Stimulated activated naive B cell treated with anti-CD40 and anti-IgM and Interleukin-4, amounts not matched to agents 10 μg/mL and 1 μg/mL and 100 μg/mL, for 72 hours (primary cell): ENCODE measurements at regions not wholly inside any gene's neighbourhood (a gene's known extent, or its start where the extent isn't known, plus 50 kb on each side); places are given as distances from the start of the nearest gene placed in this dataset.
"Not testable (repeated sequence)": the region's sequence is repeated elsewhere in the genome, so short reads cannot be mapped to it uniquely, and the experiment has no call there.

Experiments used
- ATAC-seq, 2 donors: fragments of 150-1000 bp; cut with Tn5 transposase; replicated peaks; 2 replicates each; pipeline ENCODE4 v1.10.0; 2021; ENCODE audit warnings: moderate library complexity in 1 of 2
- DNase-seq: peaks from one replicate; pipeline ENCODE4 v3.0.0; 2021
- H3K27ac Mint-ChIP-seq: one replicate; pipeline ENCODE4 v1.8.0; 2022; ENCODE audit warnings: mild to moderate bottlenecking, mixed read lengths
- H3K27me3 Mint-ChIP-seq, 2 donors: one replicate each; pipeline ENCODE4 v1.8.0; 2022; ENCODE audit warnings: mixed read lengths in 2 of 2
- H3K36me3 Mint-ChIP-seq, 2 donors: one replicate each; pipeline ENCODE4 v1.8.0; 2022; ENCODE audit warnings: mixed read lengths in 2 of 2, mild to moderate bottlenecking in 1 of 2
- H3K4me1 Mint-ChIP-seq, 2 donors: one replicate each; pipeline ENCODE4 v1.8.0; 2022; ENCODE audit warnings: mixed read lengths in 2 of 2, mild to moderate bottlenecking in 1 of 2
- H3K4me3 Mint-ChIP-seq, 2 donors: one replicate each; pipeline ENCODE4 v1.8.0; 2022; ENCODE audit warnings: mild to moderate bottlenecking in 2 of 2, mixed read lengths in 2 of 2, moderate library complexity in 1 of 2
- H3K9me3 Mint-ChIP-seq, 2 donors: one replicate each; pipeline ENCODE4 v1.8.0; 2022; ENCODE audit warnings: mixed read lengths in 2 of 2, mild to moderate bottlenecking in 1 of 2

DNA sequence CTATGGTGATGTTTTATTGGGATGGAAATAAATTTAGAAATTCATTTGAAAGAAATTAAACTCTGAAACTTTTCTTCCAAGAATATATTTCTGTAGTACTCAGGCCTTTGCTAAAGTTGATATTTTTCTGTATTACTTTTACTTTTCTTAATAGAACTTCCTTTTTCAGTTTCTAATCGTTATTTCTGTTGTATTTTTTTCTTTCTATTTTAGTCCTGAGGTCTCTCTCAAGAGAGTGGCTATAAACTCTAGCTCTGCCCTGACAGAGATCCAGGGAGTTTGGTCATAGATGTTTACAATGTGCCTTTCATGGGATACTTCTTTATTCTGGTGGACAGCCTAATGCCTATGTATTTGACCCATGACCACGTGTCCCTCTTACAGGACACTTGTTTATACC lies 51.0 kb downstream of the OR2B6 start:
- H3K27me3 Mint-ChIP-seq, result peaks cover 0 to 6% of the 10 kb centered on the region in 2 donors

DNA sequence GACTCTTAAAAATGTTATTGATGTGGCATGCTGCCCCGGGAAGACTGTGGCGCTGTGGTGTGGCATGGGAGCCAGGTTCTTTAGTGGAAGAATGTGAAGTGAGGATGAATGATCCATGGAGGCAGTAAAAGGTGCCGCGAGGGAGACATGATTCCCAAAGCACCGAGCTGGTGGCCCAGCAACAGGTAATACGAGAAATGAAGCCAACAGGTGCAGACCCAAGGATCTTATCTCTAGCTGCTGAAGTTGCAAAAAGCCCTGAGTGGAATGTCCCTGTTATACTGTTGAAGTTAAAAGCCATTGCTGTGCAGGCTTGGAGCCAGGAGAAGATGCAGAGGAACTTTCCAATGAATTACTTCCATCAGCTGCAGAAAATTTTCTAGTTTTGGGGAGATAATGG lies 53.5 kb downstream of the OR2B6 start:
- no peak overlapping the region for H3K4me3 Mint-ChIP-seq
- peaks cover 15 to 20% of the 10 kb centered on the region in 2 donors for H3K4me1 Mint-ChIP-seq
- H3K36me3 Mint-ChIP-seq, result peaks cover 0 to 8% of the 10 kb centered on the region in 2 donors
- H3K27ac Mint-ChIP-seq, result no peak overlapping the region
- ATAC-seq, result no peak
- H3K9me3 Mint-ChIP-seq, result peaks cover 9 to 16% of the 10 kb centered on the region in 2 donors
- H3K27me3 Mint-ChIP-seq, result peaks cover 1 to 8% of the 10 kb centered on the region in 2 donors
- no peak for DNase-seq

More for the DNA sequence above, 51.0 kb downstream of the OR2B6 start:
- ATAC-seq (peak in 1 of 2 donors; percentile 46), DNase-seq (no peak)
- Mint-ChIP-seq H3K4me3 (no peak overlapping the region), H3K4me1 (peaks cover 15 to 20% of the 10 kb centered on the region in 2 donors), H3K9me3 (peaks cover 5 to 16% of the 10 kb centered on the region in 2 donors), H3K36me3 (peaks cover 0 to 8% of the 10 kb centered on the region in 2 donors), H3K27ac (peak overlapping the region; percentile 86)

DNA sequence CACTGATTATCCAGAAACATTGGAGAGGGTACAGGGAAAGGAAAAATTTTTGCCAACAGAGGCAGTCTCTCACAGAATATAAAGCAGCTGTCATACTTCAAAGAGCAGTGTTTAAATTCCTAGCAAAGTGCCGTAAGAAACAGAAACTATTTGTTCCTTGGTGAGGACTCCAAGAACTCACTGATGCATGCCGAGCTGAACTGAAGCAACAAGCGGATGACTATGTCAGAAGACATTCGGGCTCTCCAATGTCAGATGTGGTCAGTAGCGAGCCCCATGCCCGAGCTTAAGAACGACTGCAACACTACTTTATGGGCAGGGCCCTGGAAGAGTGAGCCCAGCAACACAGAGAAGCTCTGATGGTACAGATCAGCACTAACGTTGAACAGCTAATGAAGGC lies 54.7 kb downstream of the OR2B6 start:
- no peak overlapping the region for H3K4me3 Mint-ChIP-seq

DNA sequence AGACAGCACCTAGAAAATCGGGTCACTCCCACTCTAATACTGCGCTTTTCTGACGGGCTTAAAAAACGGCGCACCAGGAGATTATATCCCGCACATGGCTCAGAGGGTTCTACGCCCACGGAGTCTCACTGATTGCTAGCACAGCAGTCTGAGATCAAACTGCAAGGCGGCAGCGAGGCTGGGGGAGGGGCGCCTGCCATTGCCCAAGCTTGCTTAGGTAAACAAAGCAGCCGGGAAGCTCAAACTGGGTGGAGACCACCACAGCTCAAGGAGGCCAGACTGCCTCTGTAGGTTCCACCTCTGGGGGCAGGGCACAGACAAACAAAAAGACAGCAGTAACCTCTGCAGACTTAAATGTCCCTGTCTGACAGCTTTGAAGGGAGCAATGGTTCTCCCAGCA lies 59.4 kb upstream of the ZNF165 start:
- H3K36me3 Mint-ChIP-seq, H3K4me3 Mint-ChIP-seq, H3K27ac Mint-ChIP-seq, ATAC-seq, H3K4me1 Mint-ChIP-seq, H3K9me3 Mint-ChIP-seq, DNase-seq: not testable (repeated sequence)
- peaks cover 14 to 15% of the 10 kb centered on the region in 2 donors for H3K27me3 Mint-ChIP-seq

More for the DNA sequence above, 54.7 kb downstream of the OR2B6 start:
- Mint-ChIP-seq H3K4me1 (peaks cover 15 to 20% of the 10 kb centered on the region in 2 donors), H3K36me3 (peaks cover 0 to 8% of the 10 kb centered on the region in 2 donors), H3K9me3 (peaks cover 9 to 16% of the 10 kb centered on the region in 2 donors), H3K27ac (no peak overlapping the region), H3K27me3 (peaks cover 5 to 8% of the 10 kb centered on the region in 2 donors)
- ATAC-seq, result no peak
- DNase-seq, result no peak

DNA sequence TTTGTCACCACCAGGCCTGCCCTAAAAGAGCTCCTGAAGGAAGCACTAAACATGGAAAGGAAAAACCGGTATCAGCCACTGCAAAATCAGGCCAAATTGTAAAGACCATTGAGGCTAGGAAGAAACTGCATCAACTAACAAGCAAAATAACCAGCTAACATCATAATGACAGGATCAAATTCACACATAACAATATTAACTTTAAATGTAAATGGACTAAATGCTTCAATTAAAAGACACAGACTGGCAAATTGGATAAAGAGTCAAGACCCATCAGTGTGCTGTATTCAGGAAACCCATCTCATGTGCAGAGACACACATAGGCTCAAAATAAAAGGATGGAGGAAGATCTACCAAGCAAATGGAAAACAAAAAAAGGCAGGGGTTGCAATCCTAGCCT lies 57.7 kb upstream of the ZNF165 start:
- not testable (repeated sequence) for H3K27ac Mint-ChIP-seq, ATAC-seq, H3K36me3 Mint-ChIP-seq, H3K4me1 Mint-ChIP-seq, H3K4me3 Mint-ChIP-seq, H3K9me3 Mint-ChIP-seq, DNase-seq
- H3K27me3 Mint-ChIP-seq, result peaks cover 7 to 15% of the 10 kb centered on the region in 2 donors
